ENCODE measurements at regions not wholly inside any gene's neighbourhood (a gene's known extent, or its start where the extent isn't known, plus 50 kb on each side); places are given as distances from the start of the nearest gene placed in this dataset.

DNA sequence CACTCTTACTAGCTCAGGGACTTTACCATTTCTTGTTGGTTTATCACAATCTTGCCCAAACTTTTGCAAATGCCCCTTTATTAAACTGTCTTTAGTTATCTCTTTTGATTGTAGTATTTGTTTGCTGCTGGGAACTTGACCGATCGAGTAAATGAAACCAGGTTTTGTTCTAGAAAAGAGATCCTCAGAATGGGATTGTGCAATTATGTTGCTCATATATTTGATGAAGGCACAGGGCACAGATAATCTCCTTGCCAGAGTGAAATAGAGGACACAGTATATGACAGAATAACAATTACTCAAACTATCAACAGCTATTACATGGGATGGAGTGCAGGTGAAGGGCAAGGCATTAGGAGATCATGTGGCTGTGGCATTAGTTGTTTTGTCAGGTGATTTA, 216.6 kb upstream of the RASGRP1 start:
- TF ChIP-seq FOSL1 (IDR thresholded peaks at IDR 0.05; ENCODE audit: insufficient read depth, low read depth, low read length), result no peak
- TF ChIP-seq, protein P1, sequence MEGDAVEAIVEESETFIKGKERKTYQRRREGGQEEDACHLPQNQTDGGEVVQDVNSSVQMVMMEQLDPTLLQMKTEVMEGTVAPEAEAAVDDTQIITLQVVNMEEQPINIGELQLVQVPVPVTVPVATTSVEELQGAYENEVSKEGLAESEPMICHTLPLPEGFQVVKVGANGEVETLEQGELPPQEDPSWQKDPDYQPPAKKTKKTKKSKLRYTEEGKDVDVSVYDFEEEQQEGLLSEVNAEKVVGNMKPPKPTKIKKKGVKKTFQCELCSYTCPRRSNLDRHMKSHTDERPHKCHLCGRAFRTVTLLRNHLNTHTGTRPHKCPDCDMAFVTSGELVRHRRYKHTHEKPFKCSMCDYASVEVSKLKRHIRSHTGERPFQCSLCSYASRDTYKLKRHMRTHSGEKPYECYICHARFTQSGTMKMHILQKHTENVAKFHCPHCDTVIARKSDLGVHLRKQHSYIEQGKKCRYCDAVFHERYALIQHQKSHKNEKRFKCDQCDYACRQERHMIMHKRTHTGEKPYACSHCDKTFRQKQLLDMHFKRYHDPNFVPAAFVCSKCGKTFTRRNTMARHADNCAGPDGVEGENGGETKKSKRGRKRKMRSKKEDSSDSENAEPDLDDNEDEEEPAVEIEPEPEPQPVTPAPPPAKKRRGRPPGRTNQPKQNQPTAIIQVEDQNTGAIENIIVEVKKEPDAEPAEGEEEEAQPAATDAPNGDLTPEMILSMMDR (IDR thresholded peaks at IDR 0.05; ENCODE audit: control extremely low read depth in 1 of 3, insufficient read depth in 1 of 3, low read depth in 1 of 3, low read length in 3 of 3), result no peak
- TF ChIP-seq GABPA (IDR thresholded peaks at IDR 0.05; ENCODE audit: borderline replicate concordance, insufficient read depth, low read length), result no peak
- TF ChIP-seq RBBP5 (IDR thresholded peaks at IDR 0.05; ENCODE audit: borderline replicate concordance, low read depth, low read length), result no peak
- no peak for TF ChIP-seq RXRA (IDR thresholded peaks at IDR 0.05; ENCODE audit: insufficient read depth, low read depth, low read length)
- no peak for TF ChIP-seq USF2 (IDR thresholded peaks at IDR 0.05; ENCODE audit: low read length)
- TF ChIP-seq, protein P2, sequence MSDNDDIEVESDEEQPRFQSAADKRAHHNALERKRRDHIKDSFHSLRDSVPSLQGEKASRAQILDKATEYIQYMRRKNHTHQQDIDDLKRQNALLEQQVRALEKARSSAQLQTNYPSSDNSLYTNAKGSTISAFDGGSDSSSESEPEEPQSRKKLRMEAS (IDR thresholded peaks at IDR 0.05), result no peak
- no peak for TF ChIP-seq ZNF274 (IDR thresholded peaks at IDR 0.05; ENCODE audit: borderline replicate concordance, extremely low read depth, low read length)
